Activated naive CD4-positive, alpha-beta T cell treated with anti-CD3 and anti-CD28 coated beads for 36 hours (primary cell): ENCODE measurements at regions not wholly inside any gene's neighbourhood (a gene's known extent, or its start where the extent isn't known, plus 50 kb on each side); places are given as distances from the start of the nearest gene placed in this dataset.
"Not testable (repeated sequence)": the region's sequence is repeated elsewhere in the genome, so short reads cannot be mapped to it uniquely, and the experiment has no call there.

Experiments used
- CTCF ChIA-PET: fragments of 350-600 bp; sonication (Branson Sonifier 250); formaldehyde crosslinking; loops from one replicate; lab custom pipeline; 2021; ENCODE audit warnings: antibody characterized with exemption; lab: Charles Lee
- DNase-seq: peaks from one replicate; pipeline ENCODE4 v3.0.0-alpha.2; 2020
- H3K27ac Mint-ChIP-seq: one replicate; pipeline ENCODE4 v1.8.0; 2021; ENCODE audit warnings: mild to moderate bottlenecking, mixed read lengths
- H3K27me3 Mint-ChIP-seq: one replicate; pipeline ENCODE4 v1.8.0; 2021; ENCODE audit warnings: low read depth, mixed read lengths
- H3K36me3 Mint-ChIP-seq: one replicate; pipeline ENCODE4 v1.8.0; 2021; ENCODE audit warnings: low read depth, mixed read lengths
- H3K4me1 Mint-ChIP-seq: one replicate; pipeline ENCODE4 v1.8.0; 2021; ENCODE audit warnings: low read depth, mixed read lengths
- H3K4me3 Mint-ChIP-seq: one replicate; pipeline ENCODE4 v1.8.0; 2021; ENCODE audit warnings: mild to moderate bottlenecking, moderate library complexity, mixed read lengths
- H3K9me3 Mint-ChIP-seq: one replicate; pipeline ENCODE4 v1.8.0; 2021; ENCODE audit warnings: mixed read lengths
- intact Hi-C: fragments of 100-400 bp; cut with micrococcal nuclease; formaldehyde crosslinking; loops from one replicate; pipeline ENCODE4 v1.15.1; 2023

DNA sequence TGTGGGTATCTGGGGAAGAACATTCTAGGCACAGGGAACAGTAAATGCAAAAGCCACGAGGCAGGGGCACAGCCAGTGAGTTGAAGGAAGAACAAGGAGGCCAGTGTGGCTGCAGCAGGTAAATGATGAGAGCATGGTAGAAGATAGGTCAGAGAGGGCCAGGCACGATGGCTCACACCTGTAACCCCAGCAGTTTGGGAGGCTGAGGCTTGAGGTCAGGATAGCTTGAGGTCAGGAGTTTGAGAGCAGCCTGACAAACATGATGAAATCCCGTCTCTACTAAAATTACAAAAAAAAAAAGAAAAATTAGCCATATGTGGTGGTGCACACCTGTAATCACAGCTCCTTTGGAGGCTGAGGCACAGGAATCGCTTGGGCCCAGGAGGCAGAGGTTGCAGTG lies 86.7 kb upstream of the ESRRB start:
- H3K9me3 Mint-ChIP-seq, result no peaks in the 10 kb centered on the region
- H3K36me3 Mint-ChIP-seq, result no peaks in the 10 kb centered on the region
- H3K4me1 Mint-ChIP-seq, result no peaks in the 10 kb centered on the region
- no peak overlapping the region for H3K27ac Mint-ChIP-seq
- peaks cover 5% of the 10 kb centered on the region for H3K27me3 Mint-ChIP-seq
- no peak overlapping the region for H3K4me3 Mint-ChIP-seq
- no peak for DNase-seq
- CTCF ChIA-PET, result no interaction called here
- intact Hi-C loops, result no loop called here

DNA sequence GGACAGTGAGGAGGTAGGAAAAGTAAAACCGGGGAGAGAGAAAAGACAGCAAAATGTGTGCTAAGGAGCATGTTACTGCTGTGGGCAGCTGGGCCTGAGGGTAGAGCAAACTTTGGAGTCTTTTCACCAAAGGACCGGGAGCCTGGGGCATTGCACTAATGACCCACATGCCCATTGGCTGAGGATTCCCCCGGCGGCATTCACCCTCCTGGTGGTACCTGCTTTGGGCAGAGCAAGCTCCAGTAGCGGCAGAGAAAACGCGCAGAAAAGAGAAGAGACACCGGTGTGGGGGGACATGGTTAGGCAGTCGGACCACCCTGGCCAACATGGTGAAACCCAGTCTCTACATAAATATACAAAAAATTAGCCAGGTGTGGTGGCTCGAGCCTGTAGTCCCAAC lies 83.4 kb upstream of the ESRRB start:
- intact Hi-C loops, result no loop called here
- Mint-ChIP-seq H3K27ac (no peak overlapping the region), H3K4me1 (no peaks in the 10 kb centered on the region), H3K4me3 (no peak overlapping the region), H3K9me3 (no peaks in the 10 kb centered on the region), H3K27me3 (peaks cover 9% of the 10 kb centered on the region), H3K36me3 (no peaks in the 10 kb centered on the region)
- DNase-seq, result no peak
- CTCF ChIA-PET, result no interaction called here

GRCh38 chr14:76293221-76293620 lies 82.7 kb upstream of the ESRRB start:
- no peaks in the 10 kb centered on the region for H3K36me3 Mint-ChIP-seq
- CTCF ChIA-PET, result no interaction called here
- no peaks in the 10 kb centered on the region for H3K9me3 Mint-ChIP-seq
- no peak for DNase-seq
- H3K4me3 Mint-ChIP-seq, result no peak overlapping the region
- H3K27me3 Mint-ChIP-seq, result peaks cover 9% of the 10 kb centered on the region
- H3K4me1 Mint-ChIP-seq, result no peaks in the 10 kb centered on the region
- intact Hi-C loops, result no loop called here
- no peak overlapping the region for H3K27ac Mint-ChIP-seq

DNA sequence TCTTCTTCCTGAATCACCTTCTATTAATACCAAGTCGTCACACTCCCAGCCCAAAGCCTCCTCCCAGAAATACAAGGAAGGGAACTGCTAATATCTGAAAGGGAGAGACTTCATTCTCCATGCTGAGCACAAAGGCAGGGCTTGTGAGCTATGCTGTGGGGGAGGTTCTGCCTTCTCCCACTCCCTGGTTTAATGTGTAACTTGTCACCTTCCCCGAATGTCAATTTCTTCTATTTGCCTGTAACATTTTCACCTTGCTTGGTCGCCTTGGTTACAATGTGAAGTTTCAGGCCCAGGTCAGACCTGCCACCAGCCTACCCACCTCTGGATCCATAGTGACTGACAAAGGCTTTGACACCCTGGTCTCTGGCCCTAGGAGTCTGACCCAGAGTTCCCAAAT lies 82.0 kb upstream of the ESRRB start:
- CTCF ChIA-PET, result no interaction called here
- Mint-ChIP-seq H3K4me1 (no peaks in the 10 kb centered on the region), H3K4me3 (no peak overlapping the region), H3K27ac (no peak overlapping the region), H3K27me3 (peaks cover 15% of the 10 kb centered on the region), H3K36me3 (no peaks in the 10 kb centered on the region), H3K9me3 (no peaks in the 10 kb centered on the region)
- no peak for DNase-seq
- intact Hi-C loops, result no loop called here

GRCh38 chr14:76294876-76295275 lies 81.1 kb upstream of the ESRRB start:
- Mint-ChIP-seq H3K4me3 (no peak overlapping the region), H3K27me3 (peaks cover 15% of the 10 kb centered on the region), H3K4me1 (no peaks in the 10 kb centered on the region), H3K9me3 (no peaks in the 10 kb centered on the region), H3K27ac (no peak overlapping the region), H3K36me3 (no peaks in the 10 kb centered on the region)
- no peak for DNase-seq
- CTCF ChIA-PET, result interaction anchor here (1.5 kb wide), 1 partner anchor 244 kb away, joined by 8 read pairs; no protein-coding TSS in a partner anchor
- intact Hi-C loops, result no loop called here

GRCh38 chr14:76298896-76299295 lies 77.0 kb upstream of the ESRRB start:
- Mint-ChIP-seq H3K4me1 (no peaks in the 10 kb centered on the region), H3K36me3 (no peaks in the 10 kb centered on the region), H3K27ac (no peak overlapping the region), H3K9me3 (no peaks in the 10 kb centered on the region), H3K4me3 (no peak overlapping the region), H3K27me3 (peaks cover 13% of the 10 kb centered on the region)
- intact Hi-C loops, result no loop called here
- CTCF ChIA-PET, result no interaction called here
- DNase-seq, result no peak

- H3K36me3 Mint-ChIP-seq, H3K27ac Mint-ChIP-seq, H3K9me3 Mint-ChIP-seq, H3K4me3 Mint-ChIP-seq, H3K4me1 Mint-ChIP-seq, intact Hi-C loops, CTCF ChIA-PET, DNase-seq: not testable (repeated sequence)
- peaks cover 12% of the 10 kb centered on the region for H3K27me3 Mint-ChIP-seq
These were observed 72.7 kb upstream of the ESRRB start for GRCh38 chr14:76303188-76303587.

GRCh38 chr14:76304536-76305267 lies 71.2 kb upstream of the ESRRB start:
- H3K27ac Mint-ChIP-seq, result no peak overlapping the region

DNA sequence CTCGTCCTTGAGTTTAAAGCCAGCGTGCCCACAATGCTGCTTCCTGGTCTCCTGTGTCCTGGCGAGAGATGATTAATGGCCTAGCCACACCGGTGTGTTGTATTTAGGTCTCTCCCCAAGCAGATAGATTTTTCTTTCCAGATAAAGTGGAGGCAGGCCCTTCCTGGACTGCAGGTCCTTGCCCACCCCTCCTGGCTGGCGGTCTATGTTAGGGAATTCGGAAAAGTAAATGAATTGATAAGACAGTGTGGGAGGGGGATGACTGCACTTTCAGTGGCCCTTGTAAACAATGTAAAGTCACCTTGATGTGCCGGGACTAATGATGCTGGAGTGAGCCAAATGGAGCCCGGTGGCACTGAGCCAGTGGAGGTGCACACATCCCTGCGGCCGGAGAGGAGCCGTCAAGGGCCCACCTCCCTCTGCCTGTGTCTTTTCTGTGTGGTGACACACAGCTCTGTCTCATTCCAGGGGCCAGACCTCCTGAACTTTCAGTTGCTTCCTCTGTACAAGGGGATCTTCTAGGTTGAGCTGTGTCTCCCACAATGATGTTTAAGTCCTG lies 70.6 kb upstream of the ESRRB start:
- H3K27ac Mint-ChIP-seq, result no peak overlapping the region
- no peak for DNase-seq
- no peaks in the 10 kb centered on the region for H3K9me3 Mint-ChIP-seq
- CTCF ChIA-PET, result interaction anchor here (1.4 kb wide), 1 partner anchor 10 kb away, joined by 3 read pairs; no protein-coding TSS in a partner anchor
- peaks cover 2% of the 10 kb centered on the region for H3K4me1 Mint-ChIP-seq
- H3K4me3 Mint-ChIP-seq, result no peak overlapping the region
- H3K27me3 Mint-ChIP-seq, result peaks cover 21% of the 10 kb centered on the region
- intact Hi-C loops, result no loop called here
- H3K36me3 Mint-ChIP-seq, result no peaks in the 10 kb centered on the region

More at GRCh38 chr14:76304536-76305267, 71.2 kb upstream of the ESRRB start:
- CTCF ChIA-PET, result interaction anchor here (1.4 kb wide), 1 partner anchor 9 kb away, joined by 3 read pairs; no protein-coding TSS in a partner anchor
- Mint-ChIP-seq H3K4me1 (no peaks in the 10 kb centered on the region), H3K9me3 (no peaks in the 10 kb centered on the region), H3K36me3 (no peaks in the 10 kb centered on the region), H3K27me3 (peaks cover 15% of the 10 kb centered on the region), H3K4me3 (no peak overlapping the region)
- intact Hi-C loops, result no loop called here
- no peak for DNase-seq

GRCh38 chr14:76306131-76306530 lies 69.8 kb upstream of the ESRRB start:
- H3K36me3 Mint-ChIP-seq, result no peaks in the 10 kb centered on the region
- peaks cover 8% of the 10 kb centered on the region for H3K4me1 Mint-ChIP-seq
- CTCF ChIA-PET, result no interaction called here
- H3K27ac Mint-ChIP-seq, result no peak overlapping the region
- no peaks in the 10 kb centered on the region for H3K9me3 Mint-ChIP-seq
- H3K4me3 Mint-ChIP-seq, result no peak overlapping the region
- peaks cover 29% of the 10 kb centered on the region for H3K27me3 Mint-ChIP-seq
- DNase-seq, result no peak
- intact Hi-C loops, result no loop called here

DNA sequence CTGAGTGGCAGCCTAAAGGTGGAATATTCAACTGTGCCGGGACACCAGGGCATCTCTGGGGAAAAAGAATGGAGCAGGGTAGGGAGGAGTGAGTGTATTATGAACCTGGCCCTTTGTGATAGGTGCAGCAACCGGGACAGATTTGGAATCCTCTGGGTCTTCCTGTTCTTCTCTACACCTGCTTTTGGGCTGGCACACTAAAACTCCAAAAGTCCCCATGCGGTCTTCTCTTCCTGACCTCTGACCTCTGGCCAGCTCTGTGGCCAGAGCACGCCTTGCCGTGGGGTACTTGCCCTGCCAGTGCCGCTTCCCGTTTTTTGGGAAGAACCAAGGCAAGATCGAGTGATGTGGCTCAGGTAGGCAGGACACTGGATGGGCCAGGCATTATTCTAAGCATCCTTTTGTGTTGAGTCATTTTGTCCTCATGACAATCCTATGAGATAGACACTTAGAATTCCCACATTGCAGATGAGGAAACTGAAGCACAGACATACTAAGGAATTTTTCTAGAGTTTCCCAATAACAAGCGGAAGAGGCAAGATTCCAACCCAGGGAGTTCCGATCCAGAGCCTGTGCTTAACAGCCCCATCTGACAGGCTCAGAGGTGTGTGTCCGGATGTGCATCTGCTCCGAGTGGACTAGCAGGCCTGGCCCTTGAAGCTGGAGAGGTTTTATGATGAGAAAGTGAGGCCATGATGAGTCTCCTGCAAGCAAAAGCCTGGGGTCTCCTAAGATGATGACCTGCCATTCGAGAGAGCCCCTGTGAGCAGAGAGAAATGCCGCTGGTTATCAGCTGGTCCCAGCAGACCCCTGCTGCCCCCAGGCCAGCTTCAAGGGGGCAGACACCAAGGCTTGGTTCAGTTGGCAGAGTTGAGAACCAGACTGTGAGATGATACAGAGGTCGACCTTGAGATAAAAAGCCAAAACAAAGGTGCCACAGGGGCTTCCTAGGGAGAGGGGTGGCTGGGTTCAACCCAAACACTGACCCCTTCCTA lies 67.9 kb upstream of the ESRRB start:
- Mint-ChIP-seq H3K4me3 (no peak overlapping the region), H3K36me3 (no peaks in the 10 kb centered on the region), H3K27ac (no peak overlapping the region), H3K4me1 (peaks cover 11% of the 10 kb centered on the region), H3K27me3 (peaks cover 41% of the 10 kb centered on the region), H3K9me3 (no peaks in the 10 kb centered on the region)
- no peak for DNase-seq
- CTCF ChIA-PET, result no interaction called here
- intact Hi-C loops, result no loop called here

DNA sequence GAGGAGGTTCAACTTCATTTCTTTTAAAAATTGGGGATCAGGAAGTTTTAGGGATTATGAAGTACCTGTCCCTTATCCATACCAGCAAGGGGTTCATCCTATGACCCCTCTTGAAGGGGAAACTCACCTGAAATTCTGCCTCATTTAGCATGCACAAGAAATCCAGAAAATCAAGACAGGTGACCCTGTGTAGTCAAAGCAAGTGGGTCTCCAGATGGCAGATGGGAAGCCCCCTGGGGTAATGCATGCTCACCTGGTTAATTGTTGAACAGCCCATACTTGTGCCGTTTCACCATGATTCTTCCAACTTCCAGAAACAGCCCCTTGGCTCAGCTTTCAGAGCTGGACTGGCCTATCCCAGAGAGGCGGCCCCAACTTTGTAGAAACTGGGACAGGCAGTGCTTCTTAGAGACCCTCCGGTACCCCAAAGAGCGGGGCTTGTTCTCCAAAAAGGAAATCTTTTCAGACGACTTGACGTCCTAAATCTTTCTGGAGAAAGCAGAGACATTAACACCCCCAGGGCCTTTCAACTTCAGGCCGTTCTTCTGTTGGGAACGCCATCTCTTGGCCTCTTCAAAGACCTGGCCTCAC lies 66.3 kb upstream of the ESRRB start:
- Mint-ChIP-seq H3K4me1 (peaks cover 11% of the 10 kb centered on the region), H3K36me3 (no peaks in the 10 kb centered on the region), H3K27ac (no peak overlapping the region), H3K27me3 (peaks cover 41% of the 10 kb centered on the region), H3K4me3 (no peak overlapping the region), H3K9me3 (no peaks in the 10 kb centered on the region)
- DNase-seq, result no peak
- intact Hi-C loops, result no loop called here
- CTCF ChIA-PET, result interaction anchor here (0.5 to 0.9 kb wide), 2 partner anchors 42 to 178 kb away, joined by 3 to 4 read pairs; no protein-coding TSS in a partner anchor
